ENCODE measurements at regions not wholly inside any gene's neighbourhood (a gene's known extent, or its start where the extent isn't known, plus 50 kb on each side); places are given as distances from the start of the nearest gene placed in this dataset.
A peak's percentile ranks its signal among the peaks of the same experiment; 100 is the strongest.
"Not testable (repeated sequence)": the region's sequence is repeated elsewhere in the genome, so short reads cannot be mapped to it uniquely, and the experiment has no call there.

DNA sequence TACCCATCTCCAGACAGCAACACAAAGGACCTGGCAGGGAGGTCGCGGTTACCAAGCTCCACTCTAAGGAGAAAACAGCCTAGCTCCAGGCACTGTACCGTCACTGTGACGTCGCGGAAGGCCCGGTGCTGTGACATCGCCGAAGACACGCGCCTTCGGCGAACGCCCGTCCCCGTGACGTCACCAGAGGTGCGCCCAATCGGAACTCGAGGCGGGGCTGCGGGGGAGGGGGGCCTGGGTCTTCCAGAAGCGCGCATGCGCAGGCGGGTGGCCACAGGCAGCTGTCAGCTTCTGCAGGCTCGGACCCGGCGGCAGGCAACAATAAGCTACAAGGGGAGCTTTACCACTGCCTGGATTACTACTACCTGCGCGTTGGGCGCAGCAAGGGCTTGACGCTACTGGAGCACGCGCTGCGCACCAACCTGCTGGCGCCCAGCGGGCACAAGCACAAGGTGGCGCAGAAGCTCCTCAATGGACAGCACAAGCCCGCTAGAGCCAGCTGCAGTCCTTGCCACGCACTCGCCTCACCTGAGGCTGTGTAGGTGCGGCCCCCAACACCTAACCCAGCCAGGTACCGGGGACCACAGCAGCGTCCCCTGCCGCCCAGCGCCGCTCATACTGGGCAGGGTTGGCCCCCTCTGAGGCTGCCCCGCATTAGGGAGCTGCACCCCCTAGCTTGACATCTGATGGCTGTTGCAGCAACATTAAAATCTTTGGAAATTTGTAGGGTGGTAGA lies 208.4 kb downstream of the TPST1 start:
- peak; percentile 87 for DNase-seq (ENCODE audit: low spot score)
- in situ Hi-C loops (cut with HindIII; ENCODE audit: low sequenced_read_pairs): no loop called here

DNA sequence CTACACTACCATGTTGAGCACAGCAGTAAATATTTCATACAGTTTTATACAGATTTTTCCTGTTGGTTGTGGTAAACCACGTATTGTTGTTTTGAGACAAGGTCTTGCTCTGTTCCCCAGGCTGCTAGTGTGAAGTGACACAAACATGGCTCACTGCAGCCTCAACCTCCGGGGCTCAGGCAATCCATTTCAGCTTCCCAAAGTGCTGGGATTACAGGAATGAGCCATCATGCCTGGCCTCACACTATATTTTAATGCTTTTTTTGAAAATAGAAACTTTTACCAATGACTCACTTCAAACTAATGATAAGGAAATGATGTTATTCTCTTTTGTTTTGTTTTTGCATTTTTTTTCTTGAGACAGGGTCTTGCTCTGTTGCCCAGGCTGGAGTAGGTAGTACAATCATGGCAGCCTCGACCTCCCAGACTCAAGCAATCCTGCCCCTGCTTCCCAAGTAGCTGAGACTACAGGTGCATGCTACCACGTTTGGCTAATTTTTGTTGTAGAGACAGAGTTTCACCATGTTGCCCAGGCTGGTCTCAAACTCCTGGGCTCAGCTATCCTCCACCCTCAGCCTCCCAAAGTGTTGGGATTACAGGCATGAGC lies 210.6 kb downstream of the TPST1 start:
- DNase-seq (ENCODE audit: low spot score): no peak
- in situ Hi-C loops (cut with HindIII; ENCODE audit: low sequenced_read_pairs): no loop called here

- no peak for DNase-seq (ENCODE audit: low spot score)
Observed at GRCh38 chr7:66418537-66418936, 210.1 kb upstream of the KCTD7 start.

DNA sequence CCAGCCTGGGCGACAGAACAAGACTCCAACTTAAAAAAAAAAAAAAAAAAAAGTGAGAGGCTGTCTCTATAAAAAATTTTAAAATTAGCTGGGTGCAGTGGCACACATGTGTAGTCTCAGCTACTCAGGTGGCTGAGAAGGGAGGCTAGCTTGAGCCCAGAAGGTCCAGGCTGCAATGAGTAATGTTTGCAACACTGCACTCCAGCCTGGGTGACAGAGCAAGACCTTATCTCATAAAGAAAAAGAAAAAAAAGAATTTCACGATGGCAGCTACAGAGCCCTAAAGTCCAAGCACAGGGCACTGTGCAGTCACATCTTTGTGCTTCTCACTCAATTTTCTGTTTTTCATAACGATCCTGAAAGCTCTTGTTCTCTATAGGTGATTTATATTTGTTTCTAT lies 209.5 kb upstream of the KCTD7 start:
- in situ Hi-C loops (cut with HindIII; ENCODE audit: low sequenced_read_pairs): no loop called here

More at GRCh38 chr7:66418537-66418936, 210.1 kb upstream of the KCTD7 start:
- in situ Hi-C loops (cut with HindIII; ENCODE audit: low sequenced_read_pairs): no loop called here

DNA sequence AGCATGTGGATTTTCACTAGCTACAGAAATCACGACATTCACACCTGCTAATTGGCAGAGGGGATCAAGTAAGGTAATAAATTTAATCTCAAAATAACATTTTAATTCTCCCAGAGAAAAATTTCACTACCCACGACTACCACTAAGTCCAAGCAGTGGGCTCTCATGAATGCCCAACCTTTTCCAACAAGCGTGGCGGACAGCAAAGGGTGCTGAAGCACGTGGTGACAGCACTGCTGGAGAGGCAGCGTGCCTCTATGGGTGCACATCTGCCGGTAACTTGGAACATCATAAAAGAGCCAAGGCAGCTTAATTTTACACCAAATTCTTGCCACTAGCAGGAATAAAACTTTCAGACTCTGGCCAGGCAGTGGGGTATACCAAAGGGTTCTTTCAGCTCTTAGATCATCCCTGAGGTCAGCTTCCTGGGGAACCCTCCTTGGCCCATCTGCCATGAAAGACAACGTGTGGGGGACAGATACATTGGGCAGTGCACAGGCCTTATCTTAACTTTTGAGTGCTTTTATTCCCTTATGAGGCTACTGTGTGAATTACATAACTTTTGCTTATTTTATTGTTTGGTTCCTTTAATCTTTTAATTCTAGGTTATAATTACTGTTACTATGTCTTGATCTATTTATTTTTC lies 206.7 kb upstream of the KCTD7 start:
- no peak for DNase-seq (ENCODE audit: low spot score)
- in situ Hi-C loops (cut with HindIII; ENCODE audit: low sequenced_read_pairs): no loop called here

More for the DNA sequence above, 209.5 kb upstream of the KCTD7 start:
- DNase-seq (ENCODE audit: low spot score): no peak

- in situ Hi-C loops (cut with HindIII; ENCODE audit: low sequenced_read_pairs): no loop called here
Observed at GRCh38 chr7:66423729-66424128, 205.0 kb upstream of the KCTD7 start.

GRCh38 chr7:66426332-66426731 lies 202.3 kb upstream of the KCTD7 start:
- in situ Hi-C loops (cut with HindIII; ENCODE audit: low sequenced_read_pairs): no loop called here

More at GRCh38 chr7:66423729-66424128, 205.0 kb upstream of the KCTD7 start:
- no peak for DNase-seq (ENCODE audit: low spot score)

DNA sequence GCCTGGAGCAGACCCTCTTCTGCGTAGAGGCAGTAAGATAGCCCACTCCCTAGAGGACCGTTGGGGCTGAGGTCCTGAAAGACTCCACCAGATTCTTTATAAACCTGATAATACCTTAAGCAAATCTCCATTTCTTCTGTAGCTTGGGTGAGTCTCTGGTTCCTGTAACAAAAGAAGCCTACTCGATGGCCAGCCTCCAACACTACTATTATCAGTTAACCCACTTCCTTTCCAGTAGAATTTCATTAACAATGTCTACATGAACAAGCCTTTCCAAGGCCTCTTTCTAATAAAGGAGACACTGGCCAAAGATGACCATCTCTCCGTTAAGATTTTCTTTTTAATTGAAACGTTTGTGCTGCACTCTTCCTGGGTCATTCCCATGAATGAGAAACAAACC lies 201.7 kb upstream of the KCTD7 start:
- in situ Hi-C loops (cut with HindIII; ENCODE audit: low sequenced_read_pairs): no loop called here
- DNase-seq (ENCODE audit: low spot score): no peak

More at GRCh38 chr7:66426332-66426731, 202.3 kb upstream of the KCTD7 start:
- no peak for DNase-seq (ENCODE audit: low spot score)

DNA sequence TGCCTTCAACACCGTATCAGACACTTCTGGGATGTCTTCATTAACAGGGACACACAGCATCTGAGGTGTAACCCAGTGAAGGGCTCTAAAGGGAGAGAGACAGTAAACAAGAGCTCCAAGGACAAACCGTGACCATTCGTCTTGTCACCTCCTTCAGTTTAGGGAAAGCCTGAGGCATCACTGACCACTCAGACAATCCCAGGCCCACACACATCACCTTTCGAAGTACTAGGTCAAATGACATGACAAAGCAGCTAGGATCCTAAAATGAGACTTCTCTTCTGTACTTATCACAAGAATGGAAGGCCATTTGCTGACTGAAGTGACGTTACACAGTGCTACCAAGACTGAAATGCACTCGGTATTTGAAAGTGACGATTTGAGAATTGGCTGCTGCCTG lies 200.7 kb upstream of the KCTD7 start:
- in situ Hi-C loops (cut with HindIII; ENCODE audit: low sequenced_read_pairs): no loop called here
- DNase-seq (ENCODE audit: low spot score): no peak

DNA sequence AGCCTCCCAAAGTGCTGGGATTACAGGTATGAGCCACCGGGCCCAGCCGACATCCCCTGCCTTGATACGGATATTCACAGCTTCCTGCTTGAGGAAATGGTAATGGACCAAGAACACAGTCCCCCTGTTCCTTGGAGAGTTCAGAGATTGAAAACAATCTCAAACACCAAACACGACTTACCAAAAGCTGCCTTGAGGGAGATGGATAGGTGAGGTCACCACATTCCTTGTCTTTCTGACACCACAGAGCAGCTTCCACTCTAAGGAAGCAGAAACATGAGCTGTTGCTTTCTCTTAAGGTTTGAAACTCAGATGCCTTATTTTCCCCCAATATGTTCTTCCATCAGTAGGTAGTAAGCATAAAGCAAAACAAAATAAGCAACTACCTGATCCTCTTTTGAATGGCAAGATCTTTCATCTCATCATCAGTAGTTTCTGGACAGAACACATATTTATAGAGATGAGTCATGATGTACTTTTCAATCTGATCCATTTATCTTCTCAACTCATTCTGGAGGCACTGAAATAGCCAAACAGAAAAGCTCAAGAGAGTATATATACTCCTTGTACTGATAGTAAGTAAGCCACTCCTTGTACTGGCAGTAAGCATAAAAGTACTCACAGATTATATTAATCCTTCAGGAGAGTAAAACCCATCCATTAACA lies 199.1 kb upstream of the KCTD7 start:
- in situ Hi-C loops (cut with HindIII; ENCODE audit: low sequenced_read_pairs): no loop called here
- DNase-seq (ENCODE audit: low spot score): no peak

GRCh38 chr7:66430164-66430545 lies 198.5 kb upstream of the KCTD7 start:
- in situ Hi-C loops (cut with HindIII; ENCODE audit: low sequenced_read_pairs): no loop called here
- no peak for DNase-seq (ENCODE audit: low spot score)

- in situ Hi-C loops (cut with HindIII; ENCODE audit: low sequenced_read_pairs); DNase-seq (ENCODE audit: low spot score): not testable (repeated sequence)
Observed at GRCh38 chr7:66438703-66439405, 189.8 kb upstream of the KCTD7 start.

GRCh38 chr7:66442385-66442784 lies 186.3 kb upstream of the KCTD7 start:
- no peak for DNase-seq (ENCODE audit: low spot score)
- in situ Hi-C loops (cut with HindIII; ENCODE audit: low sequenced_read_pairs): no loop called here

DNA sequence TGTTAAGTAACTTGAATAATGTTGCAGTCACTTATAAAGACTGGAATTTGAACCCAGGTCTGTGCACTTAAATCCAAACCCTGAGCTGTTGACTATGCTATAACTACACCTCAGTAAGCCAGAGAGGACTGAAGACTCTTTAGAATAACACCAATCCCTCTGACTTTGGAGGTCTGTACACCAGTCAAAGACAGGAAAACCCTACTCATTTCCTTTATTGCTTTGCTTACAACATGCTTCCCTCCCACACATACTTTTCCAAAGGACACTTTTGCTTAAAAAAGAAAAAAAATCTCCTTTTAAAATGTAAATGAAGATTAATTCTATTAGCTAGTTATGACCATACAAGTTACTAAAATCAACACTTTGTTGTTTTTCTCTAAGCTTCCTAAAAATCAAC lies 184.7 kb upstream of the KCTD7 start:
- DNase-seq (ENCODE audit: low spot score): no peak
- in situ Hi-C loops (cut with HindIII; ENCODE audit: low sequenced_read_pairs): no loop called here

DNA sequence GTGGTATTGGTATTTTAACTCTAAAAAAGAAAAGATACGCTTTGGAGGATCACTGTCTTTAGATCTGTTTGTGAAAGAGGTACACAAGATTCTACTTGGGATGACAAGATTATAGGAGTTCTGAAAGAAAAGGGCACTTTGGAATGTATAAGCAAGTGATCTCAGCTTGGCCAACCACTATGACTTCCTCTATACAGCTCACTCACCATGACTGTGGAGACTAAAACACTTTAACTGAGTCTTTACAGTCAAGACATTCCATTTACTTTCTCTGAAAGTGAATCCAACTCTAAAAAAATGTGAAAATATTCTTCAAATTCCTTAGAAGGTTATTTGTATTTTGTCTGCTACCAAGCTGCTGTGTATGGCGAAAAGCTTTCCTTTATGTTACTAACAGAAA lies 181.7 kb upstream of the KCTD7 start:
- DNase-seq (ENCODE audit: low spot score); in situ Hi-C loops (cut with HindIII; ENCODE audit: low sequenced_read_pairs): not testable (repeated sequence)

- DNase-seq (ENCODE audit: low spot score); in situ Hi-C loops (cut with HindIII; ENCODE audit: low sequenced_read_pairs): not testable (repeated sequence)
Observed at GRCh38 chr7:66450814-66451213, 177.9 kb upstream of the KCTD7 start.

DNA sequence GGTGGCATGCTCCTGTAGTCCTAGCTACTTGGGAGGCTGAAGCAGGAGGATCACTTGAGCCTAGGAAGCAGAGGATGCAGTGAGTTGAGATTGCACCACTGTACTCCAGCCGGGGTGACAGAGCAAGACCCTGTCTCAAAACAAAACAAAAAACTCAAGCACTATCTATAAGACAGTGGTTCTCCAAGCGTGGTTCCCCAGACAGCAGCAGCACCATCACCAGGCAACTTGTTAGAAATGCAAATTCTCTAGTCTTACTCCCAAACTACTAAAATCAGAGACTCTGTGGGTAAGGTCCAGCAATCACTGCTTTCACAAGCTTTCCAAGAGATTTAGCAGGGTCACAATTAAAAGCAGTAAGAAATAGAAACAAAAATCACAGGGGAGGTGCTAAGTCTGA lies 177.0 kb upstream of the KCTD7 start:
- DNase-seq (ENCODE audit: low spot score); in situ Hi-C loops (cut with HindIII; ENCODE audit: low sequenced_read_pairs): not testable (repeated sequence)

DNA sequence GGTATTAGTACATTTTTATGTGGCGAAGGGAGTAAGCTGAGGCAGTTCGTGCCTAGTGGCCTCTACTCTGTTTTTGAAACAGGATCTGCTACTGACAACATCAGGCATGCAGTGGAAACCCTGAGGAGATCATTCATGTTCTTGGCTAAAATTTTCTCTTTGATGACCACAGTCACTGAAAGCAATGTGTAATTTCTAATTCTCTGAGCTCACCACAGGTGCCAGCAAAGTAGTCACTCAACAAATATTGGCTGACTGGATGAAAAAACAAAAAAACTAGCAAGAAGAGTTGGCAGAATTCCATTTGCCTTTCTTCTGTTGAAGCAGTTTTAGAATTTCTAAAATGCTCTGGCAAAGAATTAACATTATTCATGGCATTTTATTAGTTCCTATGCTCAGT lies 176.5 kb upstream of the KCTD7 start:
- DNase-seq (ENCODE audit: low spot score): no peak
- in situ Hi-C loops (cut with HindIII; ENCODE audit: low sequenced_read_pairs): no loop called here

DNA sequence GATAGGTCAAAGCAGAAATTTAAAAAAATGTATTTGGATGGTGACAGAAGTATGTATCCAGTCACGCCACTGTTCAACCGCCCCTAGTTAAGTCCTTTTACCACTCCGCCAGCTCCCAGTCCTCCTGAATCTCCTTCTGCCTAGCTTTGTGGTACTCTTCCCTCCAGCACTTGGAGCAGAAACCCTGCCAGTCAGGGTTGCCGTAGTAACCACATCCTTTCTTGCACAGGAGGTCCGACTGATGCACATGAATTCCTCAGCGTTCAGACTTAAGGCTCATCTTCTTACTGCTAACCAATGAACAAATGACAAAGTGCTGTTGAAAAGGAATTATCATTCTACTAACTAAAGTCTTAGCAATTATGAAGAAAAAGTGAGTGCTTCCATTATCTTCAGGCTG lies 175.3 kb upstream of the KCTD7 start:
- DNase-seq (ENCODE audit: low spot score): no peak
- in situ Hi-C loops (cut with HindIII; ENCODE audit: low sequenced_read_pairs): no loop called here
